Stimulated activated naive CD8-positive, alpha-beta T cell treated with anti-CD3 and anti-CD28 coated beads, Interleukin-15, amount 100 ng/mL, for 72 hours (primary cell): ENCODE measurements at regions not wholly inside any gene's neighbourhood (a gene's known extent, or its start where the extent isn't known, plus 50 kb on each side); places are given as distances from the start of the nearest gene placed in this dataset.
A peak's percentile ranks its signal among the peaks of the same experiment; 100 is the strongest.

Experiments used
- ATAC-seq: fragments of 150-1000 bp; cut with Tn5 transposase; 2 replicates; pipeline ENCODE4 v1.10.0; 2021; ENCODE audit warnings: mild to moderate bottlenecking, moderate library complexity
- DNase-seq, 2 donors: peaks; one replicate each; pipeline ENCODE4 v3.0.0; 2021 to 2022
- H3K27ac Mint-ChIP-seq, 2 donors: one replicate each; pipeline ENCODE4 v1.8.0; 2022; ENCODE audit warnings: mild to moderate bottlenecking in 2 of 2, mixed read lengths in 2 of 2, moderate library complexity in 2 of 2
- H3K27me3 Mint-ChIP-seq: one replicate; pipeline ENCODE4 v1.8.0; 2022; ENCODE audit warnings: mixed read lengths
- H3K4me1 Mint-ChIP-seq: one replicate; pipeline ENCODE4 v1.8.0; 2022; ENCODE audit warnings: mild to moderate bottlenecking, mixed read lengths
- H3K4me3 Mint-ChIP-seq, 2 donors: one replicate each; pipeline ENCODE4 v1.8.0; 2022; ENCODE audit warnings: mild to moderate bottlenecking in 2 of 2, mixed read lengths in 2 of 2, moderate library complexity in 1 of 2
- H3K9me3 Mint-ChIP-seq, 2 donors: one replicate each; pipeline ENCODE4 v1.8.0; 2022; ENCODE audit warnings: mixed read lengths in 2 of 2

- DNase-seq (no peak), ATAC-seq (no peak)
- H3K4me3 Mint-ChIP-seq, result no peak overlapping the region
- H3K27me3 Mint-ChIP-seq, result peaks cover 38% of the 10 kb centered on the region
- no peaks in the 10 kb centered on the region for H3K9me3 Mint-ChIP-seq
- H3K27ac Mint-ChIP-seq, result no peak overlapping the region
- H3K4me1 Mint-ChIP-seq, result peaks cover 17% of the 10 kb centered on the region
Observed at GRCh38 chr7:106175507-106175906, 63.4 kb upstream of the SYPL1 start.

DNA sequence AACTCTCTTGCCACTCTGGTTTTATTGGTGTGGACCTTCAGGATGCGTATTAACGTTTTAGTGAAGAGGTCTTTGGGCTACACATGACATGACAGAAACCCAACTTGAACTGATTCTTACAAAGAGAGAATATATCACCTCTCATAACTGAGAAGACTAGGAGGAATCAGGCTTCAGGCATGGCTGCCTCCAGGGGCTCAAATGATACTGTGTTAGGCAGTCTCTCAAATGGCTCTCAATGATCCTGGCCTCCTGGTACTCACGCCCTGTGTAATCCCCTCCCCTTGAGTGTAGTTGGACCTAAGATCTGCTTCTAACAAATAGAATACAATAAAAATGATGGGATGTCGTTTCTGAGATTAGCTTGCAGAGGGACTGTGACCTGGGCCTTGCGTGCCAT is 58.5 kb upstream of the SYPL1 start:
- Mint-ChIP-seq H3K4me3 (no peak overlapping the region), H3K9me3 (no peaks in the 10 kb centered on the region), H3K4me1 (no peaks in the 10 kb centered on the region), H3K27ac (no peak overlapping the region), H3K27me3 (peaks cover 9% of the 10 kb centered on the region)
- ATAC-seq, result no peak
- no peak for DNase-seq

DNA sequence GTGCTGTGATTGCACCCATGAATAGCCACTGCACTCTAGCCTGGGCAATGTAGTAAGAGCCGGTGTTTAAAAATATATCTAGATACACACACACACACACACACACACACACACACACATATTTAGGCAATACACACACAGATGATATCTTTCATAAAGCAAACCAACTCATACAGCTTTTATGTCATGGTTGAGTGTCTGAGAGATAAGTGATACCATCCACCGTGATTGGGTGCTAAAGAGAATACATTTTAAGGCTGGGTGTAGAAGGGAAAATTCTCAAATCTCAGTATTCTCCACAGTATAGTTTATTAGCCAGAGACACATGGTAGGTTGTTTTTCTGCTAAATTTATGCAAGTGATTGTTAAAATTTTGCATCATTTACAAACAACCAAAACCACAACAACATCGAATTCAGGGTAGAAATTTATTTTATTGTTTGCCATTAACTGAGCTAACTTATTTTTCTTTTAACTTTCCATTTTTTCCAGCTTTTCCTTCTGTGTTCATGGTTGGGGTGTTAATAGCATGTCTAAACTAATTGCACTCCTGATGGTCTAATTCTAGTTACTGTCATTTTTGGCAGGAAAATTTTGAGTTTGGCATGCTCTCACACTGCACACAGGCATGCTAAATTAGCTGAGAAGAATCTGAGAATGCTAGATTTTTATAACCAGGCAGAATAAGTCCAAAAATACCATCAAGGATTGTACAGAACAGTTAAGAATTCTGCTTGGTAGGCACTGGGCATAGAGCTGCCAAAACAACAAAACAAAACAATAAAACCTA is 57.9 kb upstream of the SYPL1 start:
- peaks cover 7% of the 10 kb centered on the region for H3K27me3 Mint-ChIP-seq
- no peaks in the 10 kb centered on the region for H3K9me3 Mint-ChIP-seq
- DNase-seq, result no peak
- no peaks in the 10 kb centered on the region for H3K4me1 Mint-ChIP-seq
- H3K27ac Mint-ChIP-seq, result no peak overlapping the region
- H3K4me3 Mint-ChIP-seq, result no peak overlapping the region
- ATAC-seq, result no peak

DNA sequence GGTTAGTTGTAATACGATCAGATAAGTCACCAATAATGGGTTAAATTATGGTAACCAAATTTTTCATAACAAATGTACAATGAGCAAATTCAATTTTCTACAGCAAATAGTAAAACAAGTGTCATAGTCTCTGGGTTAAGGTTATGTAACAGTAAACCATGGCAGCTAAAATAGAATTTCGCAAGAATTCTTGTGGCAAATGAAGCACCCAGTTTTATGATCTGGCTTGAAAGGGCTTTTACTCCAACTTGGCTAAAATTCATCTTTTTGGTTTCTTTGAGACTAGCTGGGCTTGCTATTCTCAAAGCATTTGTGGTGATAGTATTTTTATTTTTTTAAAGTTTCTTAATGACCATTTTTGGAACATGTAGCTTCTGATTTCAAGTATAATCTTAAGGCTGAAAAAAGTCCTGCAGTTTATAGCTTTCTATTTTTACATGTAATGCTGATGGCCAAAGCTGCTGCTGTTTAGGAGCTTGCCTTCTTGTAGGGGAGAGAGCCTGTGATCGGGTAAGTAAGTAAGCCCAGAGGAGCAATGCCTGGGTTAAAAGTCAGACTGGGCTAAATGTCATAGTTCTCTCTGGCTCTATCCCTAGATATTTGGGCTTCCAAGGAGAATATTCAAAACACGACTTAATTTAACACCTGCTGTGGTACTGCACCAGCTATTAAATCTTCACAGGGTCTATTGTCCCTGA is 55.5 kb upstream of the SYPL1 start:
- H3K9me3 Mint-ChIP-seq, result peaks cover 10 to 13% of the 10 kb centered on the region in 2 donors
- no peaks in the 10 kb centered on the region for H3K4me1 Mint-ChIP-seq
- ATAC-seq (no peak), DNase-seq (no peak)
- H3K27ac Mint-ChIP-seq, result no peak overlapping the region
- H3K4me3 Mint-ChIP-seq, result no peak overlapping the region
- peaks cover 9% of the 10 kb centered on the region for H3K27me3 Mint-ChIP-seq

DNA sequence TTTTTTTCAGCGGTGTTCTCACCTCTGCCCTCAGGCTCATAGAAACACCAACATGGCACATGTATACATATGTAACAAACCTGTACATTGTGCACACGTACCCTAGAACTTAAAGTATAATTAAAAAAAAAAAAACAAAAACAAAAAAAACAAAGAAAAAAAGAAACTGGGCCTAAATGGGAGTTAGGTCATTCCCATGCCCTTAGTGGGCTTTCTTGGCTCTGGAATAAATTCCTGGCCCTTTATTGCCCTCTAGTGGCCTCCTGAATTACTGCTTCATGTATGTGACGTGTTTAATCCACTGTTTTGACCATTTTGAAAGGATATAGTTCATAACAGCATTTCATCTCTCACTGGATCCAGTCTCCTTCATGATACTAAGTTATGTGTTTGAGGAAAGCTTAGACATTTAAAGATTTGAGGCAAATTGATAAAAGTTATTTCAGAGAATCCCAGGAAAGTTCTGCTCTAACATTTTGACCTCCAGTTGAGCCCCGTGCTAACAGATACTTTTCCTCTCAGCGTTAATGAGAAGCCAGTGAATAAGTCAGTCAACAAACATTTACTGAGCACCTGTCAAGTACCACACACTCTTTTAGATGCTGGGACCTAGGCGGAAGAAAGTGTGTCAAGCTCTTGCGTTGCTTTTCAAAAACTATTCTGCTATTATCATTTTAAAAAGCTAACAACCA is 54.7 kb upstream of the SYPL1 start:
- H3K27me3 Mint-ChIP-seq, result peaks cover 9% of the 10 kb centered on the region

GRCh38 chr7:106165337-106165736 is 53.2 kb upstream of the SYPL1 start:
- Mint-ChIP-seq H3K4me3 (no peak overlapping the region), H3K27me3 (peaks cover 17% of the 10 kb centered on the region), H3K4me1 (no peaks in the 10 kb centered on the region), H3K27ac (no peak overlapping the region), H3K9me3 (peaks cover 10 to 14% of the 10 kb centered on the region in 2 donors)
- no peak for ATAC-seq
- no peak for DNase-seq

More for the DNA sequence above, 54.7 kb upstream of the SYPL1 start:
- H3K27ac Mint-ChIP-seq, result no peak overlapping the region
- DNase-seq, result peak in 1 of 2 donors; percentile 25
- no peaks in the 10 kb centered on the region for H3K4me1 Mint-ChIP-seq
- no peak overlapping the region for H3K4me3 Mint-ChIP-seq
- H3K9me3 Mint-ChIP-seq, result peaks cover 10 to 14% of the 10 kb centered on the region in 2 donors
- ATAC-seq, result no peak

- Mint-ChIP-seq H3K4me3 (no peak overlapping the region), H3K4me1 (no peaks in the 10 kb centered on the region), H3K27ac (no peak overlapping the region), H3K27me3 (peaks cover 35% of the 10 kb centered on the region), H3K9me3 (peaks cover 10 to 14% of the 10 kb centered on the region in 2 donors)
- ATAC-seq (no peak), DNase-seq (no peak)
Observed at GRCh38 chr7:106163257-106163656, 51.1 kb upstream of the SYPL1 start.
